ENCODE measurements at regions not wholly inside any gene's neighbourhood (a gene's known extent, or its start where the extent isn't known, plus 50 kb on each side); places are given as distances from the start of the nearest gene placed in this dataset.

GRCh38 chr1:198031086-198031485 lies 113.9 kb downstream of the LHX9 start:
- intact Hi-C loops (cut with DNase I) = no loop called here
- DNase-seq (ENCODE audit: low spot score) = no peak

- DNase-seq (ENCODE audit: low spot score) = no peak
- intact Hi-C loops (cut with DNase I) = no loop called here
Observed at GRCh38 chr1:198032668-198033067, 115.5 kb downstream of the LHX9 start.

GRCh38 chr1:198040880-198041279 lies 115.9 kb upstream of the NEK7 start:
- DNase-seq (ENCODE audit: low spot score) = no peak
- intact Hi-C loops (cut with DNase I) = no loop called here

GRCh38 chr1:198042168-198042567 lies 114.6 kb upstream of the NEK7 start:
- no peak for DNase-seq (ENCODE audit: low spot score)
- intact Hi-C loops (cut with DNase I) = no loop called here

- intact Hi-C loops (cut with DNase I) = no loop called here
- DNase-seq (ENCODE audit: low spot score) = no peak
Observed at GRCh38 chr1:198047913-198048312, 108.9 kb upstream of the NEK7 start.

GRCh38 chr1:198054510-198054909 lies 102.3 kb upstream of the NEK7 start:
- intact Hi-C loops (cut with DNase I) = no loop called here
- DNase-seq (ENCODE audit: low spot score) = no peak

GRCh38 chr1:198056255-198056654 lies 100.5 kb upstream of the NEK7 start:
- intact Hi-C loops (cut with DNase I) = no loop called here

GRCh38 chr1:198064181-198064580 lies 92.6 kb upstream of the NEK7 start:
- no peak for DNase-seq (ENCODE audit: low spot score)
- intact Hi-C loops (cut with DNase I) = no loop called here

More at GRCh38 chr1:198056255-198056654, 100.5 kb upstream of the NEK7 start:
- DNase-seq (ENCODE audit: low spot score) = no peak

GRCh38 chr1:198068285-198068684 lies 88.5 kb upstream of the NEK7 start:
- intact Hi-C loops (cut with DNase I) = no loop called here
- no peak for DNase-seq (ENCODE audit: low spot score)

- intact Hi-C loops (cut with DNase I) = loop anchor here (5.0 kb wide), 1 partner anchor 395 kb away; no protein-coding TSS in a partner anchor
Observed at GRCh38 chr1:198072177-198072576, 84.6 kb upstream of the NEK7 start.

GRCh38 chr1:198075296-198075695 lies 81.5 kb upstream of the NEK7 start:
- intact Hi-C loops (cut with DNase I) = no loop called here
- DNase-seq (ENCODE audit: low spot score) = no peak

More at GRCh38 chr1:198072177-198072576, 84.6 kb upstream of the NEK7 start:
- DNase-seq (ENCODE audit: low spot score) = no peak

GRCh38 chr1:198079432-198079951 lies 77.3 kb upstream of the NEK7 start:
- intact Hi-C loops (cut with DNase I) = no loop called here
- no peak for DNase-seq (ENCODE audit: low spot score)

GRCh38 chr1:198082576-198082975 lies 74.2 kb upstream of the NEK7 start:
- intact Hi-C loops (cut with DNase I) = loop anchor here (10.0 kb wide), 1 partner anchor 202 kb away; no protein-coding TSS in a partner anchor
- no peak for DNase-seq (ENCODE audit: low spot score)

GRCh38 chr1:198083549-198083948 lies 73.2 kb upstream of the NEK7 start:
- no peak for DNase-seq (ENCODE audit: low spot score)
- intact Hi-C loops (cut with DNase I) = loop anchor here (10.0 kb wide), 1 partner anchor 201 kb away; no protein-coding TSS in a partner anchor

- no peak for DNase-seq (ENCODE audit: low spot score)
- intact Hi-C loops (cut with DNase I) = loop anchor here (10.0 kb wide), 1 partner anchor 200 kb away; no protein-coding TSS in a partner anchor
Observed at GRCh38 chr1:198084241-198084908, 72.4 kb upstream of the NEK7 start.

- no peak for DNase-seq (ENCODE audit: low spot score)
- intact Hi-C loops (cut with DNase I) = loop anchor here (5.0 to 10.0 kb wide), 3 partner anchors 199 to 381 kb away; no protein-coding TSS in a partner anchor
Observed at GRCh38 chr1:198086051-198086745, 70.6 kb upstream of the NEK7 start.

- DNase-seq (ENCODE audit: low spot score) = no peak
- intact Hi-C loops (cut with DNase I) = loop anchor here (2.0 to 10.0 kb wide), 4 partner anchors 69 to 379 kb away; partner anchors contain the start of gene NEK7
Observed at GRCh38 chr1:198087831-198088230, 69.0 kb upstream of the NEK7 start.

GRCh38 chr1:198088360-198089071 lies 68.3 kb upstream of the NEK7 start:
- DNase-seq (ENCODE audit: low spot score) = no peak
- intact Hi-C loops (cut with DNase I) = loop anchor here (2.0 to 10.0 kb wide), 4 partner anchors 68 to 379 kb away; partner anchors contain the start of gene NEK7

GRCh38 chr1:198096390-198096789 lies 60.4 kb upstream of the NEK7 start:
- intact Hi-C loops (cut with DNase I) = no loop called here
- no peak for DNase-seq (ENCODE audit: low spot score)

GRCh38 chr1:198099755-198100154 lies 57.0 kb upstream of the NEK7 start:
- intact Hi-C loops (cut with DNase I) = no loop called here
- DNase-seq (ENCODE audit: low spot score) = no peak
